ES-I3 (cell line): ENCODE measurements at regions not wholly inside any gene's neighbourhood (a gene's known extent, or its start where the extent isn't known, plus 50 kb on each side); places are given as distances from the start of the nearest gene placed in this dataset.

Experiments
- H3K36me3 ChIP-seq: 2 replicates; pipeline ENCODE4 v1.6.1; 2013; ENCODE audit warnings: mild to moderate bottlenecking, low read length, control low read depth, moderate library complexity; ENCODE audit not compliant: insufficient read depth
- H3K4me1 ChIP-seq: 2 replicates; pipeline ENCODE4 v1.6.1; 2013; ENCODE audit warnings: mild to moderate bottlenecking, control low read depth, low read length; ENCODE audit not compliant: insufficient read depth
- H3K9ac ChIP-seq: 2 replicates; pipeline ENCODE4 v1.6.1; 2013; ENCODE audit warnings: low read depth, mild to moderate bottlenecking, low read length, moderate library complexity
- H3K9me3 ChIP-seq: 2 replicates; pipeline ENCODE4 v1.6.1; 2013; ENCODE audit warnings: mild to moderate bottlenecking, low read length, moderate library complexity; ENCODE audit not compliant: control insufficient read depth, insufficient read depth

DNA sequence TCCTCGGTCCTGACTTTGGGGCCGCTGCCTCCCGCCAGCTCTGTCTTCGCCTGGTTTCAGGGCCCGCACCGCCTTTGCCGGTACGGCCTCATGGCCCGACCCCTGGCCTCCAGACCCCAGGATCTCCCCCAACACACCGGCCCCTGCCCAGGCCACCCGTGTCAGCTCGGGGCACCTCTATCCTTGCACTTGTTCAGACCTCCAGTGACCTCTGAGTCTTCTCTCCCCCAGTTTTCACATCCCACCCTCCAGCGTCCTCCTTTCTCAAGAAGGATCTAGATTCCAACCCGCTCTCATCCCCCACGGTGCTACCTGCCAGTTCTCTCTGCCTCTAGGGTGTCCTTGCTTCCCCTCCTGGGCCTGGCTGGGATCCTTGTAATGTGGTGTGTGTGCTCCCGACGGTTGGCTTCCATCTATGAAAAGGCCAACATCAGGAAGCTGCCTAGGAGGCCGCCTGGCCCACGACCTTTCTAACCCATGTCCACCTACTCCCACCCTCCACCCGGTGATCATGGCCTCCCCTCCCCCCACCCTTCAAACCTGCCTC lies 61.1 kb downstream of the SPATA31C2 start:
- Histone ChIP-seq H3K4me1 (no peaks in the 10 kb centered on the region; the same call in 1 of the 2 replicates), H3K9ac (peak overlapping the region; percentile 39; the same call in 1 of the 2 replicates), H3K9me3 (no peaks in the 10 kb centered on the region), H3K36me3 (no peaks in the 10 kb centered on the region)

DNA sequence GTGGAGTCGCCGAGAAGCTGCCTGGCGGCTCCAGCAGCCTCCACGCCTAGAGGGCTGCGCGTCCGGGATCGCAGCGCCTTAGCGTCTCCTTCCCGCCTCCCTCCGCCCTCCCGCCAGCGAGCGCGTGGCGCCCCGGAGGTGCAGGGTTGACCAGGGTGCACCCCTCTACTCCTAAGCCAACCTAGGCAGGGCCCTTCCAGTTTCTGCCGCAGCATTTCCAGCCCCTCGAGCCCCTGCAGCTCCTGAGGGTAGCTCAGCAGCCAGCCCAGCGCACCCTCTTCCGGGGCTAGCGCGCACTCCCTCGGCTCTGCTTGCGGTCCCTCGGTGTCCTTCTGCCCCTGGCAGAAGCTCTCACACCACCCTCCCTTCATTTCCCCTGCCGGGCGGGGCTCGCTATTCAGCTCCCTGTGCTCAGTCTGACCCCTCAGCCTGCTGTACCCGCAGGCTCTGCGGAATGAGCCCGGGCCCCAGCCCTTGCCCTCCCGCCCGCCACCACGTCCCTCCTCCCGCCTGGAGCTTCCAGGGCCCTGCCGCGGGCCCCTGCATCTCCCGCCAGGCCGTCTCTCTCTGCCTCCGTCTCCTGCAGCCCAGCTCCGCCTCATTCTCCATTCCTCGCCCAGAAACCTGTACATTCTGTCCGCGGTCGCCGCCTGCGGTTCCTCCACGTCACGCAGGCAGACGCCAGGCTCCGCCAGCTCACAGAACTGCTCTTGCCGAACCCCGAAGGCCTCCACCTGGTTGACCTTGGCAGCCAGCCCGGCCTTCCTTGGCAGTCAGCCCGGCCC lies 61.8 kb downstream of the SPATA31C2 start:
- Histone ChIP-seq H3K36me3 (no peaks in the 10 kb centered on the region), H3K9ac (peak overlapping the region; percentile 48), H3K4me1 (no peaks in the 10 kb centered on the region; the same call in 1 of the 2 replicates), H3K9me3 (no peaks in the 10 kb centered on the region)

DNA sequence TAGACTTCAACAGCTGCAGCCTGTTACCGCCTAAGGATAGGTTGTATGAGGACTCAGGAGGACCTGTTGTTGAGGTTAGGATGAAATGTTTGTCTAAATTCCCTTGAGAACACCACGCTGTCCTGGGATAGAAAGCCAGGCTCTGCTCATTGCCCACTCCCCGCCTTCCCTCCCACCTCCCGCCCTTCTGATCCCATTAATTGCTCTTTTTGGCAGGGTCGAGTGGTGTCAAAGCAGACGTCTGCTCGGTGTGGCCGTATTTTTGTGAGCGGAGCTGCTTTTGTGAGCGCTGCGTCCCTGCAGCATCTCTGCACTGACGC lies 62.3 kb downstream of the SPATA31C2 start:
- Histone ChIP-seq H3K4me1 (no peaks in the 10 kb centered on the region; the same call in 1 of the 2 replicates), H3K9ac (peak overlapping the region; percentile 48), H3K9me3 (no peaks in the 10 kb centered on the region), H3K36me3 (no peaks in the 10 kb centered on the region)

DNA sequence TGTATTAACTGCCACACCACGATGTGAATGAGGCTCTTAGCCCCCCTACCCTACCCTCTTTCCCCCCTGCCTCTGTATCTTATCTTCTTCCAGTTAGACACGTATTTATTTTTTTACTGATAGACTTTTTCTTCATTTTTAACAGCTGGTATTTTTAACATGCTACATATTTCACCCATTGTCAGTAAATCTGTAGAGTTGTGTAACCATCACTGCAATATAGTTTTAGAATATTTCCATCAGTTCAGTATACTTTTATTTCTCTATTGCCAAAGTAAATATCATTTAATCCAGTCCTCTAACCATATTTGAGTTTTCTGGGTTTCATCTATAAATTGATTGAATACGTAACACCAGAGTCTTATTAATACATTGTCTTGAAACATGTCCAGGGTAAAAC lies 62.8 kb downstream of the SPATA31C2 start:
- H3K36me3 ChIP-seq: no peaks in the 10 kb centered on the region
- no peaks in the 10 kb centered on the region for H3K9me3 ChIP-seq
- no peaks in the 10 kb centered on the region; the same call in 1 of the 2 replicates for H3K4me1 ChIP-seq
- H3K9ac ChIP-seq: peak overlapping the region; percentile 48; the same call in 1 of the 2 replicates

DNA sequence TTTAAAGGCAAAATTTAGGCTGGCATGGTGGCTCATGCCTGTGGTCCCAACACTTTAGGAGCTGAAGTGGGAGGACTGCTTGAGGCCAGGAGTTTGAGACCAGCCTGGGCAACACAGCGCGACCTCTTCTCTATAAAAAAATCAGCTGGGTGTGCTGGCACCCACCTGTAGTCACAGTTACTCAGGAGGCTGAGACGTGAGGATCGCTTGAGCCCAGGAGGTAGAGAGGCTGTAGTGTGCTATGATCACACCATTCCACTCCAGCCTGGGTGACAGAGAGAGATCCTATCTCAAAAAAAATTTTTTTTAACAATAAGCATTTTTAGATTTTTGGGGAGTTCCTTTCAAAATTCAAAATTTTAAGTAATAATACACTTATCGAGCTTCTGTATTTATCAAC lies 63.3 kb downstream of the SPATA31C2 start:
- H3K4me1 ChIP-seq: peaks cover 3% of the 10 kb centered on the region
- H3K9me3 ChIP-seq: no peaks in the 10 kb centered on the region
- H3K36me3 ChIP-seq: no peaks in the 10 kb centered on the region
- H3K9ac ChIP-seq: no peak overlapping the region

DNA sequence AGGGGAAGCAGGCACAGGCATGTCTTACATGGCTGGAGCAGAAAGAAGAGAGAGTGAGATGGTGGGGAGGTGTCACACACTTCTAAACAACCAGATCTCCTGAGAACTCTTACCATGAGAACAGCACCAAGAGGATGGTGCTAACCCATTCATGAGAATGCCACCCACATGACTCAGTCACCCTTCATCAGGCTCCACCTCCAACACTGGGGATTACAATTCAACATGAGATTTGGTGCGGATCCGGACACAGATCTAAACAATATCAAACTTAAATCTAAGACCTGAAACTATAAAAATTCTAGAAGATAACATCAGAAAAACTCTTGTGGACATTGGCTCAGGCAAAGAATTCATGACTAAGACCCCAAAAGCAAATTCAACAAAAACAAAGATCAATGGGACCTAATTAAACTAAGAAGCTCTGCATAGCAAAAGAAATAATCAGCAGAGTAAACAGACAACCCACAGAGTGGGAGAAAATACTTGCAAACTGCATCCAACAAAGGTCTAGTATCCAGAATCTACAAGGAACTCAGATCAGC lies 65.4 kb downstream of the SPATA31C2 start:
- no peaks in the 10 kb centered on the region for H3K9me3 ChIP-seq
- H3K9ac ChIP-seq: no peak overlapping the region
- H3K36me3 ChIP-seq: no peaks in the 10 kb centered on the region
- peaks cover 9% of the 10 kb centered on the region for H3K4me1 ChIP-seq

DNA sequence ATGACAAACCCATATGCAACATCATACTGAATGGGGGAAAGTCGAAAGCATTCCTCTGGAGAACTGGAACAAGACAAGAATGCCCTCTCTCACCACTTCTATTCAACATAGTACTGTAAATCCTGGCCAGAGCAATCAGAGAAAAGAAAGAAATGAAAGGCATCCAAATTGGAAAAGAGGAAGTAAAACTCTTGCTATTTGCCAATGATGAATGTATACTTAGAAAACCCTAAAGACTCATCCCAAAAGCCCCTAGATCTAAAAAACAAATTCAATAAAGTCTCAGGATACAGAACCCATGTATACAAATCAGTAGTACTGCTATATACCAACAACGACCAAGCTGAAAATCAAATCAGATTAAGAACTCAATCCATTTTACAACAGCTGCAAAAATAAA lies 66.9 kb downstream of the SPATA31C2 start:
- no peaks in the 10 kb centered on the region for H3K36me3 ChIP-seq
- H3K9me3 ChIP-seq: no peaks in the 10 kb centered on the region
- H3K9ac ChIP-seq: no peak overlapping the region
- peaks cover 9% of the 10 kb centered on the region for H3K4me1 ChIP-seq

DNA sequence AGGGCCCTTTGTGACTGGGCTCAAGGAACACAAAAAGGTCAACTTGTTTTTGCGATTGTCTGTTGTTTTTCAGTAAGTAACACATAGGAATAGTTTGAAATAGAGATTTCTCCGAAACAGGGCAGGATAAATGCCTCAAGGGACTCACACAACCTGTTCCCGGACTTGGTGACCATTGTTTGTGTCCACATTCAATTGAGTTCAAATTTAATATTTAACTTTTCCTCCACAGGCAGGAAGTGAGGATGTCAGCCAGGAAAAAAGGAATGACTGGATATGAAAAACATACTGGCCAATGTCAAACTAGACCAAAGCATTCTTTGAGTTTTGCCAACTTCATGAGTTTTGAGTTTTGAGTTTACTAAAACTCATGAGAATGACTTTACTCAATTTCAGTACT lies 72.7 kb downstream of the SPATA31C2 start:
- Histone ChIP-seq H3K4me1 (peaks cover 9% of the 10 kb centered on the region), H3K36me3 (no peaks in the 10 kb centered on the region), H3K9ac (no peak overlapping the region), H3K9me3 (no peaks in the 10 kb centered on the region)

DNA sequence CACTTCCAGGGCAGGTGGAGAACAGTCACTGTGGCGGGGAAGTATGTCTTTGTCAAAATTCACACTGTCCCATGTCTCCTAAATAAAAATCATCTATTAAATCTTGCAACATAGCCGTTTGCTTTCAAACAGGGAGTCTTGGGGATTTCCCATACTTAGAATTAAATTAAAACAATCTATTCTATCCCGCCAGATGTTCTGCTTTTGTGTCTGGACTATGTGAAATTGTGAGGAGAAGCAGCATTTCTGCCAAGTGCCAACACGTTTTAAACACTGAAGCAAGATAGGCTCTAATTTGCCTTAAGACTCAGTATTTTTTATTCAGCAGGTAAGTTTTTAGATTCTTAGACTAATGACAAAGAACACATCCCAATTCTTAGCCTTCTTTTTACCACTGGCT lies 73.7 kb downstream of the SPATA31C2 start:
- H3K4me1 ChIP-seq: 0 out of 2 replicates have a peak, but pooled peaks cover 3% of the 10 kb centered on the region
- no peaks in the 10 kb centered on the region for H3K9me3 ChIP-seq
- H3K36me3 ChIP-seq: no peaks in the 10 kb centered on the region
- no peak overlapping the region for H3K9ac ChIP-seq

DNA sequence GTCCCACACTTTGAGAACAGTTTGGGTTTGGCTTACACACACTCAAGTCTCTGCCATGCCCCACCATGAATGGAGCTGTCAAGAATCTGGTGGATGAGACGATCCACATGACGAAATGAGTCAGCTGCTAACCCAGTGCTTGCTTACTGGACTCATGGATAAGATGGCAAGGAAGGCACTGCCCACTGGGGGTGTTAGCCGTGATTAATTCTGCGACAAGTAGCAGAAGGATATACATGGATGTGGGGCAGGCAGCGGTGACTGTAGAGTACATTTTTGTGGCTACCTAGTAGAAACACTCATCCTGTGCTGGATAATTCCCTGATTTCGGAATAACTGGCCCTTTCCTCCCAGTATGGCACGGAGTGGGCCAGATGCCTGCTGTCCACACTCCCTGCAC lies 77.5 kb downstream of the SPATA31C2 start:
- Histone ChIP-seq H3K36me3 (no peaks in the 10 kb centered on the region), H3K9ac (no peak overlapping the region), H3K9me3 (no peaks in the 10 kb centered on the region), H3K4me1 (no peaks in the 10 kb centered on the region)

DNA sequence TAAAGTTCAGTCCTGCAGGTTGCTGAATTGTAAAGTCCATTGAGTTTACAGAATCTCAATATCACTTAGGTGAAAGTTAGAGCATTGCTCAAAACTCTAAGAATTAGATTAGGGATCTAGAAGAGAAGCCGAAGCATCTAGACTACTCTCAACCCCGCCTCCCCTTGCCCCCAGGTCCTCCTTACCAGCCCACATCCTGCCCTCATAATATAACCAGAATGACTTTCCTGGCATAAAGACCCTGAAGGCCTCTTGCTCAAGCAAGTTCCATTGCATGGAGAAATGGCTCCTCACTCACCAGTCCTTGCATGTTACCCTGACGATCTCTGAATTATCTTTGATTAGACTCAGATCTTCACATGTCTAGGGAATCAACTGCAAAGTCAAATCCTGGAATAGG lies 78.8 kb downstream of the SPATA31C2 start:
- H3K9ac ChIP-seq: no peak overlapping the region
- no peaks in the 10 kb centered on the region for H3K36me3 ChIP-seq
- H3K4me1 ChIP-seq: no peaks in the 10 kb centered on the region
- no peaks in the 10 kb centered on the region for H3K9me3 ChIP-seq

DNA sequence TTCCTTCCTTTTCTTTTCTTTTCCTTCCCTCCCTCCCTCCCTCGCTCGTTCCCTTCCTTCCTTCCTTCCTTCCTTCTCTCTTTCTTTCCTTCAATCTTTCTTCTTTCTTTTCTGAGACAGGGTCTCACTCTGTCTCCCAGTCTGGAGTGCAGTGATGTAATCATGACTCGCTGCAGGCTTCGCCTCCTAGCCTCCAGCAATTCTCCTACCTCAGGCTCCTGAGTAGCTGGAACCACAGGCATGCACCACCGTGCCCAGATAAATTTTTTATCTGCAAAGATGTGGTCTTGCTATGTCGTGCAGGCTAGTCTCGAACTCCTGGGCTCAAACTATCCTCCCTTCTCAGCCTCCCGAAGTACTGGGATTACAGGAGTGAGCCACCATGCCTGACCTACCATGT lies 81.4 kb downstream of the SPATA31C2 start:
- H3K4me1 ChIP-seq: no peaks in the 10 kb centered on the region
- H3K9ac ChIP-seq: no peak overlapping the region
- H3K9me3 ChIP-seq: no peaks in the 10 kb centered on the region
- no peaks in the 10 kb centered on the region for H3K36me3 ChIP-seq

DNA sequence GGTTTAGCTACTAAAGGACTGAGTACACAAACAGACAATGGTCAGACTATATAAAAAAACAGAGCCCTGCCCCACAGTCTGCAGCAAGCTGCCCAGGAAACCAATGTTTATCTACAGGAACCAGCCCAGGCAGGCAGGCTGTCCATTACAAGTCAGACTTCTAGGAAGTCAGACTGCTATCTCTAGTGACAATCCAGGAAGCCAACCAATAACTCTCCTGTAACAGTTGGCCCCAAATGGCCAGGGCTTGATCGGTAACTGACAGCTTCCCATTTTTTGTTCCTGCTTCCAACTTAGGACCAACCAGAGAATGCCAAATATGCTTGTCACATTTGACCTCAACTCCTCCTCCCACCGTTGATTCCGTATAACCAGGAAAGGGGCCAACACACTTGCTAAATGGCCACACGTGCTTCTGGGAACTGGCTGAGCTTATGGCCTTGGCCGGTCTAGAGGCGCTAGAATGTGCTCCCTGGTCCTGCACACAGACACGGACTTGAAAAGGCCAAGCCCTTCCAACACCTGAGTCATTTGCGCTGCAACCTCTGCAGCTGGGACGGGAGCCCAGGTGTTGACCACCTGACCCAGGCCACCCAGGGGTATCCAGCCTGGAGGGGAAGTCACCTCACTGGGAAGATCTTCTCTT lies 79.6 kb upstream of the CDK20 start:
- H3K36me3 ChIP-seq: no peaks in the 10 kb centered on the region
- no peaks in the 10 kb centered on the region for H3K9me3 ChIP-seq
- H3K9ac ChIP-seq: no peak overlapping the region
- H3K4me1 ChIP-seq: no peaks in the 10 kb centered on the region

DNA sequence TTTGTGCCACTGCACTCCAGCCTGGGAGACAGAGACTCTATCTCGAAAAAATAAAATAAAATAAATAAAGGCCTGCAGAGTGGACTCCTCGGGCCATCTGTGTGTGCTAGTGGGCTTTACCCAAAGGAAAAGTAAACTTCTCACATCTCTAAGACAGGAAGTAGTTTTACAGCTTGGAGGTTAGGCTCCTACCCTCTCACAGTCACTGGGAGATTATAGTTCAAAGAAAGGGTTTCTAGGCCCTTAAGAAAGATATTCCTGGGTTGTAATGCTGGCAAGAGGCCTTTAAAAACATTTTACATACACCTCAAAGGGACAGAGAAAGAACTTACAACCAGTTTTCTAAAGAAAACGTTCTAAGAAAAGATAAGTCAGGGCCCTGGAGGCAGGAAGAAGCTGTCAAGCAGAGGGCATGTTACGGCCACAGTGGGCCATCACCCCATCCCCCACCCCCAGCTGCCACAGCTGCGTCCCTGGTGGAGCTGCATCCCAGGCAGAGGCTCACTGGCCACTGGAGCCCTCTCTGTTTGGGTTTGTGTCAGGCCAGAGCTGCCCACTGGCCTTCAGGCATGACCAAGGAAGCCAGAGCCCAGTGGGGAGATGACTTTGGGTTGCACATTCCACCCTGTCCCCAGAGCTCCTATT lies 78.1 kb upstream of the CDK20 start:
- no peak overlapping the region for H3K9ac ChIP-seq
- H3K4me1 ChIP-seq: no peaks in the 10 kb centered on the region
- no peaks in the 10 kb centered on the region for H3K9me3 ChIP-seq
- H3K36me3 ChIP-seq: no peaks in the 10 kb centered on the region
